Testis (tissue), 2 donors: ENCODE measurements at regions not wholly inside any gene's neighbourhood (a gene's known extent, or its start where the extent isn't known, plus 50 kb on each side); places are given as distances from the start of the nearest gene placed in this dataset.

Experiments used
- DNase-seq: peaks from one replicate; pipeline ENCODE4 v3.0.0-alpha.2; 2019
- H3K27ac ChIP-seq, 2 donors: fragments of 200-600 bp; sonication (generic); one replicate each; pipeline ENCODE4 v1.5.1; 2019
- H3K27me3 ChIP-seq: fragments of 200-600 bp; sonication (generic); one replicate; pipeline ENCODE4 v1.5.1; 2019
- H3K36me3 ChIP-seq: fragments of 200-600 bp; sonication (generic); one replicate; pipeline ENCODE4 v1.5.1; 2017; ENCODE audit warnings: low read depth; ENCODE audit errors: missing control alignments
- H3K4me1 ChIP-seq: fragments of 200-600 bp; sonication (generic); one replicate; pipeline ENCODE4 v1.5.1; 2019
- H3K4me3 ChIP-seq, 2 donors: fragments of 200-600 bp; sonication (generic); one replicate each; pipeline ENCODE4 v1.5.1; 2017 to 2019
- H3K9me3 ChIP-seq: fragments of 200-600 bp; sonication (generic); one replicate; pipeline ENCODE4 v1.5.1; 2017
- POLR2A ChIP-seq: fragments of 450-650 bp; IDR thresholded peaks from one replicate; pipeline ENCODE4 v1.6.1; 2017; ENCODE audit warnings: antibody characterized with exemption, mild to moderate bottlenecking, moderate library complexity
- WGBS, 2 donors: methylation state at CpG; one replicate each; pipeline ENCODE4 v1.1.5; 2018; 5-methylcytosine and 5-hydroxymethylcytosine counted together
- intact Hi-C: fragments of 100-400 bp; cut with DNase I; formaldehyde crosslinking; loops from one replicate; pipeline ENCODE4 v1.15.1; 2023; ENCODE audit warnings: low total_unique reads
- TF ChIP-seq, protein P1 (sequence below), 3 experiments: fragments of 450-650 bp in 2 of 3; fragments of 200-600 bp in 1 of 3; sonication (generic) in 1 of 3; IDR thresholded peaks; one replicate each; pipeline ENCODE4 v1.5.1; 2016 to 2019; ENCODE audit warnings: antibody characterized with exemption in 3 of 3, mild to moderate bottlenecking in 2 of 3, moderate library complexity in 1 of 3

DNA sequence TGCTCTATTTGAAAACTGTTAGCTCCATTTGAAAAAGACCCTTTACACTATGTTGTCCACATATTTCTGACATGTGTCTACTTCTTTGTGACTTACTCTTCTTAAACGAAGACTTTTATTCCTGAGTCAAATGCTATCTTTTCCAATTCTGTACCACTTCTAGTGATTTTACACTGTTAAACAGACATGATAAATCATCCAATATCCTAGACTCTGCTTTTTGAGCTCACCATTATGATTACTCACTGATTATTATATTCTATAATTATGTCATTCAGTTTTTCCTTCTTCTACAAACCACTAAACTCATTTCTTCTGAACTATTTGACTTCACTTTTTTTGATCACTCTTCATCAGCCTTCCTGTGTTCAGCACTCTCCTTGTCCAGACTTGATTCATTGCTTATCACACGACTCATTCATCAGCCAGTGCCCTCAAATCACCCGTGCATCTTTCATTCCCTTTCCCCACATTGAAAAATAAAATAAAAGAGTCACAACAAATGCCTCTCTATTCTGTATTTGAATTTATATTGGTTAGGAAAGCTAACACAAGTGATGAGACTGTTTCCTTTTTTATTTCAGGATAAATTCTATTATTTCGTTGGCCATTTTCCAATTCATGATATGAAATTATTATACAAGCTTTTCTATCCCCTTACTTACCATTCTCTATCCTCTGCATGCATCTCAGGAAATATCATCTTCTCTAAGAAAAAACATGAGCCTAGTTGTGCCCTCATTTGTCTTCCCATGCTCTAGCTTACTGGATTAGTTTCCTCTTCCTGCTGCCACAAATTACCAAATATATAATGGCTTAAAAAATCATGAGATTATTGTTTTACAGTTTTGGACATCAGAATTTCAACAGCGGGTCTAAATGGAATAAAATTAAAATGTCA lies 1482.1 kb upstream of the MIR17HG start:
- TF ChIP-seq, protein P1, sequence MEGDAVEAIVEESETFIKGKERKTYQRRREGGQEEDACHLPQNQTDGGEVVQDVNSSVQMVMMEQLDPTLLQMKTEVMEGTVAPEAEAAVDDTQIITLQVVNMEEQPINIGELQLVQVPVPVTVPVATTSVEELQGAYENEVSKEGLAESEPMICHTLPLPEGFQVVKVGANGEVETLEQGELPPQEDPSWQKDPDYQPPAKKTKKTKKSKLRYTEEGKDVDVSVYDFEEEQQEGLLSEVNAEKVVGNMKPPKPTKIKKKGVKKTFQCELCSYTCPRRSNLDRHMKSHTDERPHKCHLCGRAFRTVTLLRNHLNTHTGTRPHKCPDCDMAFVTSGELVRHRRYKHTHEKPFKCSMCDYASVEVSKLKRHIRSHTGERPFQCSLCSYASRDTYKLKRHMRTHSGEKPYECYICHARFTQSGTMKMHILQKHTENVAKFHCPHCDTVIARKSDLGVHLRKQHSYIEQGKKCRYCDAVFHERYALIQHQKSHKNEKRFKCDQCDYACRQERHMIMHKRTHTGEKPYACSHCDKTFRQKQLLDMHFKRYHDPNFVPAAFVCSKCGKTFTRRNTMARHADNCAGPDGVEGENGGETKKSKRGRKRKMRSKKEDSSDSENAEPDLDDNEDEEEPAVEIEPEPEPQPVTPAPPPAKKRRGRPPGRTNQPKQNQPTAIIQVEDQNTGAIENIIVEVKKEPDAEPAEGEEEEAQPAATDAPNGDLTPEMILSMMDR (IDR thresholded peaks at IDR 0.05) = no peak
- no peak for TF ChIP-seq POLR2A

GRCh38 chr13:89869312-89869711 lies 1478.2 kb upstream of the MIR17HG start:
- intact Hi-C loops = no loop called here

More for the DNA sequence above, 1482.1 kb upstream of the MIR17HG start:
- Histone ChIP-seq H3K27me3 (no peaks in the 10 kb centered on the region), H3K27ac (no peak overlapping the region), H3K4me1 (no peaks in the 10 kb centered on the region), H3K36me3 (no peaks in the 10 kb centered on the region), H3K4me3 (no peak overlapping the region), H3K9me3 (no peaks in the 10 kb centered on the region)
- WGBS, 2 donors = 67 to 75% methylated on average over 5 of the region's 5 CpGs
- intact Hi-C loops = no loop called here
- no peak for DNase-seq

GRCh38 chr13:89878904-89879303 lies 1468.6 kb upstream of the MIR17HG start:
- no peak overlapping the region for H3K4me3 ChIP-seq
- intact Hi-C loops = no loop called here
- TF ChIP-seq POLR2A = no peak
- TF ChIP-seq, protein P1 (IDR thresholded peaks at IDR 0.05) = no peak
- WGBS, 2 donors = 39 to 93% methylated on average over 1 of the region's 1 CpG
- H3K27ac ChIP-seq = no peak overlapping the region
- no peaks in the 10 kb centered on the region for H3K4me1 ChIP-seq
- H3K27me3 ChIP-seq = no peaks in the 10 kb centered on the region
- no peaks in the 10 kb centered on the region for H3K36me3 ChIP-seq
- H3K9me3 ChIP-seq = no peaks in the 10 kb centered on the region
- DNase-seq = no peak

More at GRCh38 chr13:89869312-89869711, 1478.2 kb upstream of the MIR17HG start:
- Histone ChIP-seq H3K4me3 (no peak overlapping the region), H3K27ac (no peak overlapping the region), H3K9me3 (no peaks in the 10 kb centered on the region), H3K36me3 (no peaks in the 10 kb centered on the region), H3K27me3 (no peaks in the 10 kb centered on the region), H3K4me1 (no peaks in the 10 kb centered on the region)
- DNase-seq = no peak
- no peak for TF ChIP-seq POLR2A
- TF ChIP-seq, protein P1 (IDR thresholded peaks at IDR 0.05) = no peak
- WGBS, 2 donors = 84 to 89% methylated on average over 1 of the region's 1 CpG

DNA sequence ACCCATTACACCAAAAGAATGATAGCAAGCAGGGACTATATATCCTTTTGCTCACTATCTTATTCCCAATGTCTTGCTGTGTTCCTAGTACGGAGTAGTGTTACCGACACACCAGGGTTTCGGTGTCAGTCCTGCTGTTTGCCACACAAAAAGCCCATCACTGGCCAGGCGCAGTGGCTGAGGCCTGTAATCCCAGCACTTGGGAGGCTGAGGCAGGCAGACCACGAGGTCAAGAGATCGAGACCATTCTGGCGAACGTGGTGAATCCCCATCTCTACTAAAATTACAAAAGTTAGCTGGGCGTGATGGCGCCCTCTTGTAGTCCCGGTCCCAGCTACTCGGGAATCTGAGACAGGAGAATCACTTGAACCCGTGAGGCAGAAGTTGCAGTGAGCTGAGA lies 1467.3 kb upstream of the MIR17HG start:
- H3K36me3 ChIP-seq = no peaks in the 10 kb centered on the region
- H3K4me1 ChIP-seq = no peaks in the 10 kb centered on the region
- no peak overlapping the region for H3K27ac ChIP-seq
- TF ChIP-seq, protein P1 (IDR thresholded peaks at IDR 0.05) = no peak
- TF ChIP-seq POLR2A = no peak
- no peak overlapping the region for H3K4me3 ChIP-seq
- intact Hi-C loops = no loop called here
- no peaks in the 10 kb centered on the region for H3K9me3 ChIP-seq
- WGBS, 2 donors = 91 to 94% methylated on average over 13 of the region's 13 CpGs
- DNase-seq = no peak
- H3K27me3 ChIP-seq = no peaks in the 10 kb centered on the region
